GM12878 (cell line): ENCODE measurements at regions not wholly inside any gene's neighbourhood (a gene's known extent, or its start where the extent isn't known, plus 50 kb on each side); places are given as distances from the start of the nearest gene placed in this dataset.

Experiments used
- ATAC-seq: fragments of 200-7000 bp; cut with Tn5 transposase; 3 replicates; pipeline ENCODE4 v1.9.1; 2020; ENCODE audit warnings: mild to moderate bottlenecking, moderate library complexity
- BruUV-seq: library from RNA; stranded (reverse); fragments of 400-500 nt; replicated peaks from 2 replicates; lab custom pipeline; 2021; lab: Mats Ljungman, UMichigan
- CTCF ChIA-PET: fragments of 300-600 bp; sonication (Branson Sonifier 250); formaldehyde crosslinking; extraction: SDS; loops from one replicate; lab custom pipeline; 2021; ENCODE audit warnings: inconsistent platforms; lab: Yijun Ruan, JAX
- POLR2A ChIA-PET: fragments of 350-600 bp; formaldehyde crosslinking; extraction: SDS; loops from one replicate; lab custom pipeline; 2021; ENCODE audit warnings: inconsistent platforms; lab: Charles Lee
- RAD21 ChIA-PET: fragments of 300-600 bp; sonication (Branson Sonifier 250); formaldehyde crosslinking; loops from one replicate; lab custom pipeline; 2023; ENCODE audit warnings: antibody characterized with exemption; ENCODE audit not compliant: unreplicated experiment; lab: Charles Lee
- SMC1A ChIA-PET: fragments of 300-600 bp; sonication (Branson Sonifier 250); formaldehyde crosslinking; loops from one replicate; lab custom pipeline; 2023; ENCODE audit not compliant: unreplicated experiment, uncharacterized antibody; lab: Charles Lee
- DNase-seq: peaks from one replicate; pipeline ENCODE4 v3.0.0-alpha.2; 2011; ENCODE audit warnings: low read depth, low spot score
- FAIRE-seq: peaks from 3 replicates; lab custom pipeline; 2011; peaks lifted over from hg19 to GRCh38; lab: Jason Lieb, UNC
- H2AFZ ChIP-seq: 2 replicates; pipeline ENCODE4 v1.6.0; 2011; ENCODE audit warnings: low read depth, low read length, control low read depth; ENCODE audit not compliant: control insufficient read depth
- H3K27ac ChIP-seq: 2 replicates; pipeline ENCODE4 v1.5.1; 2011; ENCODE audit warnings: control low read depth; ENCODE audit not compliant: control insufficient read depth, insufficient read depth
- H3K27me3 ChIP-seq, 2 experiments: replicated peaks in 1 of 2; 2 replicates each; pipeline versions ENCODE4 v1.6.0 to v1.6.1; 2011; ENCODE audit warnings: low read length in 1 of 2; ENCODE audit not compliant: control insufficient read depth in 2 of 2, insufficient read depth in 2 of 2
- H3K36me3 ChIP-seq, 2 experiments: 2 replicates each; pipeline ENCODE4 v1.5.1; 2011; ENCODE audit warnings: low read length in 1 of 2; ENCODE audit not compliant: control insufficient read depth in 2 of 2, insufficient read depth in 2 of 2
- H3K4me1 ChIP-seq: 2 replicates; pipeline ENCODE4 v1.6.1; 2011; ENCODE audit warnings: mild to moderate bottlenecking, low read length, moderate library complexity, mixed read lengths; ENCODE audit not compliant: control insufficient read depth, insufficient read depth
- H3K4me2 ChIP-seq: 2 replicates; pipeline ENCODE4 v1.6.0; 2011; ENCODE audit warnings: control low read depth; ENCODE audit not compliant: control insufficient read depth, insufficient read depth
- H3K4me3 ChIP-seq: fragments of 200-600 bp; sonication (generic); 2 replicates; pipeline ENCODE4 v1.5.1; 2016
- H3K79me2 ChIP-seq: 2 replicates; pipeline ENCODE4 v1.6.0; 2011; ENCODE audit warnings: low read length; ENCODE audit not compliant: control insufficient read depth, insufficient read depth
- H3K9ac ChIP-seq: 2 replicates; pipeline ENCODE4 v1.8.0; 2011; ENCODE audit warnings: low read length, control low read depth, mixed read lengths; ENCODE audit not compliant: control insufficient read depth, insufficient read depth
- H3K9me3 ChIP-seq: replicated peaks from 3 replicates; pipeline ENCODE4 v1.5.1; 2011; ENCODE audit warnings: mild to moderate bottlenecking, low read length; ENCODE audit not compliant: control insufficient read depth, insufficient read depth
- H4K20me1 ChIP-seq: 2 replicates; pipeline ENCODE4 v1.6.0; 2011; ENCODE audit not compliant: control insufficient read depth, insufficient read depth
- BCL11A ChIP-seq: IDR thresholded peaks from 2 replicates; pipeline ENCODE4 v1.6.1; 2011; ENCODE audit warnings: low read depth, low read length
- BMI1 ChIP-seq: fragments of 450-650 bp; IDR thresholded peaks from 2 replicates; pipeline ENCODE4 v1.6.1; 2016; ENCODE audit warnings: mild to moderate bottlenecking, moderate library complexity, borderline replicate concordance
- CBX3 ChIP-seq: fragments of 200-600 bp; sonication (generic); IDR thresholded peaks from 2 replicates; pipeline ENCODE4 v1.6.1; 2016; ENCODE audit warnings: low read depth, borderline replicate concordance
- CUX1 ChIP-seq: IDR thresholded peaks from 2 replicates; pipeline ENCODE4 v1.6.1; 2012; ENCODE audit warnings: improper control_type of control experiment, low read depth, low read length; ENCODE audit not compliant: insufficient replicate concordance
- GATAD2B ChIP-seq: fragments of 450-650 bp; conservative IDR thresholded peaks from 2 replicates; pipeline ENCODE4 v1.6.1; 2017; ENCODE audit warnings: low read depth, mild to moderate bottlenecking, moderate library complexity
- IKZF2 ChIP-seq, 2 experiments: fragments of 450-650 bp; IDR thresholded peaks; 2 replicates each; pipeline ENCODE4 v1.6.1; 2017; ENCODE audit warnings: mild to moderate bottlenecking in 2 of 2, moderate library complexity in 2 of 2
- JUND ChIP-seq: IDR thresholded peaks from 2 replicates; pipeline ENCODE4 v1.6.1; 2012; ENCODE audit warnings: low read depth, mild to moderate bottlenecking, low read length, improper control_type of control experiment, moderate library complexity
- MEF2B ChIP-seq: fragments of 450-650 bp; IDR thresholded peaks from 2 replicates; pipeline ENCODE4 v1.6.1; 2018; ENCODE audit warnings: mild to moderate bottlenecking, moderate library complexity; ENCODE audit not compliant: partially characterized antibody, poor library complexity, severe bottlenecking
- MYB ChIP-seq: fragments of 150-350 bp; IDR thresholded peaks from 2 replicates; pipeline ENCODE4 v1.6.1; 2014; ENCODE audit warnings: mild to moderate bottlenecking, low read depth, low read length, borderline replicate concordance
- PAX8 ChIP-seq: fragments of 450-650 bp; IDR thresholded peaks from 2 replicates; pipeline ENCODE4 v1.6.1; 2017; ENCODE audit warnings: mild to moderate bottlenecking, moderate library complexity
- REST ChIP-seq: IDR thresholded peaks from 2 replicates; pipeline ENCODE4 v1.6.1; 2012; ENCODE audit warnings: mild to moderate bottlenecking, low read depth, low read length
- ZBTB33 ChIP-seq: fragments of 450-650 bp; IDR thresholded peaks from 2 replicates; pipeline ENCODE4 v1.6.1; 2017; ENCODE audit warnings: mild to moderate bottlenecking
- ZNF217 ChIP-seq: fragments of 450-650 bp; IDR thresholded peaks from 2 replicates; pipeline ENCODE4 v1.6.1; 2017; ENCODE audit warnings: antibody characterized with exemption, mild to moderate bottlenecking
- WGBS: methylation state at CpG from one replicate; pipeline ENCODE4 v1.1.6; 2016; ENCODE audit warnings: low lambda C conversion rate; ENCODE audit not compliant: insufficient replicate concordance, insufficient coverage; ENCODE audit errors: missing lambda C conversion rate; 5-methylcytosine and 5-hydroxymethylcytosine counted together
- in situ Hi-C: fragments of 300-500 bp; cut with MboI; formaldehyde crosslinking; loops from 9 replicates; pipeline ENCODE4 v1.14.3; 2018; ENCODE audit warnings: mixed read lengths
- intact Hi-C: fragments of 100-400 bp; cut with micrococcal nuclease; formaldehyde crosslinking; loops from one replicate; pipeline ENCODE4 v1.14.2; 2022; ENCODE audit not compliant: unreplicated experiment

- in situ Hi-C loops, result no loop called here
- Histone ChIP-seq H3K36me3 (no peaks in the 10 kb centered on the region), H3K27ac (no peak overlapping the region), H3K79me2 (no peaks in the 10 kb centered on the region), H3K9ac (no peak overlapping the region), H3K27me3 (no peaks in the 10 kb centered on the region), H3K4me2 (no peak overlapping the region), H3K4me3 (no peak overlapping the region), H3K4me1 (peaks cover 4% of the 10 kb centered on the region), H4K20me1 (no peaks in the 10 kb centered on the region), H3K9me3 (no peaks in the 10 kb centered on the region; the same call in 2 of the 3 replicates), H2AFZ (no peak overlapping the region)
- peak; percentile 66 for DNase-seq
- no TSS peak for BruUV-seq
- ChIA-PET POLR2A (interaction anchor here (0.8 to 4.3 kb wide), 9 partner anchors 12 to 93 kb away, joined by 3 to 27 read pairs (median 3); no protein-coding TSS in a partner anchor), SMC1A (interaction anchor here (1.1 to 11.0 kb wide), 13 partner anchors 9 to 160 kb away, joined by 3 to 173 read pairs (median 4); no protein-coding TSS in a partner anchor), RAD21 (interaction anchor here (0.7 to 7.6 kb wide), 22 partner anchors 10 to 364 kb away, joined by 3 to 172 read pairs (median 4); no protein-coding TSS in a partner anchor), CTCF (interaction anchor here (1.4 to 4.8 kb wide), 4 partner anchors 9 to 41 kb away, joined by 4 to 21 read pairs (median 12); no protein-coding TSS in a partner anchor)
- intact Hi-C loops, result loop anchor here (1.0 to 10.0 kb wide), 5 partner anchors 36 to 364 kb away; no protein-coding TSS in a partner anchor
- FAIRE-seq, result peak; percentile 18
- ATAC-seq, result peak; percentile 74
- WGBS, result 0% methylated on average over 1 of the region's 1 CpG
- TF ChIP-seq CUX1 (peak; percentile 76), PAX8 (no peak), JUND (peak; percentile 49; the same call in 1 of the 2 replicates), BCL11A (peak; percentile 98), GATAD2B (peak; percentile 85), BMI1 (peak; percentile 91), MEF2B (peak; percentile 87), CBX3 (no peak), REST (no peak), IKZF2 (IDR thresholded peaks at IDR 0.05) (peak; percentile 99 to 100), ZNF217 (peak; percentile 96), ZBTB33 (no peak), MYB (peak; percentile 73)
Measured at GRCh38 chr2:122704109-122704563, 948.7 kb downstream of the TSN start.
